Rectal smooth muscle tissue (tissue), 1 donor: ENCODE measurements at regions not wholly inside any gene's neighbourhood (a gene's known extent, or its start where the extent isn't known, plus 50 kb on each side); places are given as distances from the start of the nearest gene placed in this dataset.

Experiments used
- H3K27ac ChIP-seq: one replicate; pipeline ENCODE4 v1.7.0; 2013; ENCODE audit warnings: low read depth, low read length, inconsistent platforms
- H3K27me3 ChIP-seq: one replicate; pipeline ENCODE4 v1.7.0; 2013; ENCODE audit warnings: low read length; ENCODE audit not compliant: control insufficient read depth, insufficient read depth
- H3K36me3 ChIP-seq: one replicate; pipeline ENCODE4 v1.7.0; 2013; ENCODE audit warnings: low read length; ENCODE audit not compliant: control insufficient read depth, insufficient read depth
- H3K4me1 ChIP-seq: one replicate; pipeline ENCODE4 v1.7.0; 2013; ENCODE audit warnings: low read length; ENCODE audit not compliant: control insufficient read depth, insufficient read depth
- H3K4me3 ChIP-seq: one replicate; pipeline ENCODE4 v1.7.0; 2013; ENCODE audit warnings: low read length
- H3K9ac ChIP-seq: one replicate; pipeline ENCODE4 v1.7.0; 2013; ENCODE audit warnings: low read length

- Histone ChIP-seq H3K36me3 (no peaks in the 10 kb centered on the region), H3K4me1 (no peaks in the 10 kb centered on the region), H3K27me3 (no peaks in the 10 kb centered on the region), H3K4me3 (no peak overlapping the region), H3K27ac (no peak overlapping the region), H3K9ac (no peak overlapping the region)
Observed at GRCh38 chr15:96792216-96792615, 461.7 kb downstream of the NR2F2 start.

- no peak overlapping the region for H3K9ac ChIP-seq
- no peaks in the 10 kb centered on the region for H3K4me1 ChIP-seq
- H3K4me3 ChIP-seq, result no peak overlapping the region
- H3K27ac ChIP-seq, result no peak overlapping the region
- H3K36me3 ChIP-seq, result no peaks in the 10 kb centered on the region
- no peaks in the 10 kb centered on the region for H3K27me3 ChIP-seq
Observed at GRCh38 chr15:96796841-96797240, 466.3 kb downstream of the NR2F2 start.

GRCh38 chr15:96801576-96802150 is 471.2 kb downstream of the NR2F2 start:
- no peak overlapping the region for H3K9ac ChIP-seq
- H3K4me3 ChIP-seq, result no peak overlapping the region
- H3K36me3 ChIP-seq, result no peaks in the 10 kb centered on the region
- no peaks in the 10 kb centered on the region for H3K4me1 ChIP-seq
- H3K27me3 ChIP-seq, result no peaks in the 10 kb centered on the region
- no peak overlapping the region for H3K27ac ChIP-seq

GRCh38 chr15:96802611-96803255 is 472.2 kb downstream of the NR2F2 start:
- no peak overlapping the region for H3K9ac ChIP-seq
- H3K36me3 ChIP-seq, result no peaks in the 10 kb centered on the region
- H3K4me3 ChIP-seq, result no peak overlapping the region
- no peaks in the 10 kb centered on the region for H3K4me1 ChIP-seq
- H3K27me3 ChIP-seq, result no peaks in the 10 kb centered on the region
- no peak overlapping the region for H3K27ac ChIP-seq

GRCh38 chr15:96804754-96805153 is 474.3 kb downstream of the NR2F2 start:
- Histone ChIP-seq H3K36me3 (no peaks in the 10 kb centered on the region), H3K27ac (no peak overlapping the region), H3K4me1 (no peaks in the 10 kb centered on the region), H3K27me3 (no peaks in the 10 kb centered on the region), H3K4me3 (no peak overlapping the region), H3K9ac (no peak overlapping the region)

- no peak overlapping the region for H3K4me3 ChIP-seq
- no peak overlapping the region for H3K9ac ChIP-seq
- H3K36me3 ChIP-seq, result no peaks in the 10 kb centered on the region
Observed at GRCh38 chr15:96807361-96807760, 476.9 kb downstream of the NR2F2 start.

GRCh38 chr15:96817900-96818299 is 487.4 kb downstream of the NR2F2 start:
- Histone ChIP-seq H3K4me1 (no peaks in the 10 kb centered on the region), H3K4me3 (no peak overlapping the region), H3K27ac (no peak overlapping the region), H3K9ac (no peak overlapping the region), H3K36me3 (no peaks in the 10 kb centered on the region), H3K27me3 (no peaks in the 10 kb centered on the region)

More at GRCh38 chr15:96807361-96807760, 476.9 kb downstream of the NR2F2 start:
- H3K27me3 ChIP-seq, result no peaks in the 10 kb centered on the region
- no peak overlapping the region for H3K27ac ChIP-seq
- H3K4me1 ChIP-seq, result no peaks in the 10 kb centered on the region

- no peak overlapping the region for H3K9ac ChIP-seq
- no peak overlapping the region for H3K27ac ChIP-seq
- no peaks in the 10 kb centered on the region for H3K36me3 ChIP-seq
- H3K4me3 ChIP-seq, result no peak overlapping the region
- no peaks in the 10 kb centered on the region for H3K27me3 ChIP-seq
- H3K4me1 ChIP-seq, result no peaks in the 10 kb centered on the region
Observed at GRCh38 chr15:96818861-96819260, 488.4 kb downstream of the NR2F2 start.

GRCh38 chr15:96827981-96828380 is 497.5 kb downstream of the NR2F2 start:
- Histone ChIP-seq H3K27me3 (no peaks in the 10 kb centered on the region), H3K36me3 (no peaks in the 10 kb centered on the region), H3K4me3 (no peak overlapping the region), H3K9ac (no peak overlapping the region), H3K4me1 (no peaks in the 10 kb centered on the region), H3K27ac (no peak overlapping the region)

- Histone ChIP-seq H3K27me3 (no peaks in the 10 kb centered on the region), H3K27ac (no peak overlapping the region), H3K36me3 (no peaks in the 10 kb centered on the region), H3K4me3 (no peak overlapping the region), H3K9ac (no peak overlapping the region), H3K4me1 (no peaks in the 10 kb centered on the region)
Observed at GRCh38 chr15:96837241-96837970, 506.9 kb downstream of the NR2F2 start.

- Histone ChIP-seq H3K4me3 (no peak overlapping the region), H3K4me1 (no peaks in the 10 kb centered on the region), H3K9ac (no peak overlapping the region), H3K27ac (no peak overlapping the region), H3K27me3 (no peaks in the 10 kb centered on the region), H3K36me3 (no peaks in the 10 kb centered on the region)
Observed at GRCh38 chr15:96838081-96838480, 507.6 kb downstream of the NR2F2 start.

- H3K4me3 ChIP-seq, result no peak overlapping the region
- no peak overlapping the region for H3K27ac ChIP-seq
- no peaks in the 10 kb centered on the region for H3K36me3 ChIP-seq
- H3K27me3 ChIP-seq, result no peaks in the 10 kb centered on the region
- no peak overlapping the region for H3K9ac ChIP-seq
- no peaks in the 10 kb centered on the region for H3K4me1 ChIP-seq
Observed at GRCh38 chr15:96849271-96849900, 518.9 kb downstream of the NR2F2 start.
